SK-N-MC (cell line): ENCODE measurements at regions not wholly inside any gene's neighbourhood (a gene's known extent, or its start where the extent isn't known, plus 50 kb on each side); places are given as distances from the start of the nearest gene placed in this dataset.

Source experiments
- DNase-seq: peaks from one replicate; pipeline ENCODE4 v3.0.0-alpha.2; 2011; ENCODE audit warnings: low read depth, low spot score
- H3K27ac ChIP-seq: fragments of 200-600 bp; sonication (generic); 2 replicates; pipeline ENCODE4 v1.5.1; 2016; ENCODE audit warnings: mixed run types
- H3K36me3 ChIP-seq: fragments of 200-600 bp; sonication (generic); 2 replicates; pipeline ENCODE4 v1.6.1; 2017; ENCODE audit warnings: antibody characterized with exemption, low read length, mixed read lengths; ENCODE audit not compliant: insufficient read depth
- H3K4me3 ChIP-seq: fragments of 200-600 bp; sonication (generic); 2 replicates; pipeline ENCODE4 v1.5.1; 2016
- H3K9ac ChIP-seq: fragments of 200-600 bp; sonication (generic); 2 replicates; pipeline ENCODE4 v1.8.0; 2017; ENCODE audit warnings: mixed run types, mixed read lengths; ENCODE audit not compliant: insufficient read length
- H3K9me3 ChIP-seq: fragments of 200-600 bp; sonication (generic); 2 replicates; pipeline ENCODE4 v1.6.1; 2017; ENCODE audit warnings: low read depth, mild to moderate bottlenecking, antibody characterized with exemption, low read length, moderate library complexity, mixed read lengths
- EZH2 ChIP-seq: fragments of 200-600 bp; sonication (generic); IDR thresholded peaks from one replicate; pipeline ENCODE4 v1.6.1; 2017; ENCODE audit warnings: antibody characterized with exemption
- FOXP2 ChIP-seq: optimal IDR thresholded peaks from 2 replicates; pipeline ENCODE3; 2011; ENCODE audit warnings: mild to moderate bottlenecking, moderate library complexity; ENCODE audit not compliant: insufficient read depth; ENCODE audit errors: extremely low read length, control extremely low read depth
- POLR2AphosphoS5 ChIP-seq: IDR thresholded peaks from 2 replicates; pipeline ENCODE4 v1.6.1; 2012; ENCODE audit warnings: mild to moderate bottlenecking, low read depth, low read length, borderline replicate concordance

- no peak overlapping the region for H3K9ac ChIP-seq
Measured at GRCh38 chr4:171002246-171002645, 811.0 kb upstream of the GALNTL6 start.

GRCh38 chr4:170990989-170991589 is 822.1 kb upstream of the GALNTL6 start:
- no peak for TF ChIP-seq FOXP2
- TF ChIP-seq POLR2AphosphoS5, result no peak
- TF ChIP-seq EZH2, result no peak
- no peak overlapping the region for H3K9ac ChIP-seq
- H3K4me3 ChIP-seq, result no peak overlapping the region
- no peaks in the 10 kb centered on the region for H3K9me3 ChIP-seq
- H3K36me3 ChIP-seq, result no peaks in the 10 kb centered on the region
- peak; percentile 35 for DNase-seq
- H3K27ac ChIP-seq, result no peak overlapping the region

More at GRCh38 chr4:171002246-171002645, 811.0 kb upstream of the GALNTL6 start:
- Histone ChIP-seq H3K4me3 (no peak overlapping the region), H3K27ac (no peak overlapping the region), H3K9me3 (no peaks in the 10 kb centered on the region), H3K36me3 (no peaks in the 10 kb centered on the region)
- DNase-seq, result no peak
- no peak for TF ChIP-seq EZH2
- no peak for TF ChIP-seq POLR2AphosphoS5
- TF ChIP-seq FOXP2, result no peak

- TF ChIP-seq POLR2AphosphoS5 (no peak), FOXP2 (no peak), EZH2 (no peak)
- no peak for DNase-seq
- Histone ChIP-seq H3K36me3 (no peaks in the 10 kb centered on the region), H3K9ac (no peak overlapping the region), H3K9me3 (no peaks in the 10 kb centered on the region), H3K4me3 (no peak overlapping the region), H3K27ac (no peak overlapping the region)
Measured at GRCh38 chr4:170988446-170988845, 824.8 kb upstream of the GALNTL6 start.

DNA sequence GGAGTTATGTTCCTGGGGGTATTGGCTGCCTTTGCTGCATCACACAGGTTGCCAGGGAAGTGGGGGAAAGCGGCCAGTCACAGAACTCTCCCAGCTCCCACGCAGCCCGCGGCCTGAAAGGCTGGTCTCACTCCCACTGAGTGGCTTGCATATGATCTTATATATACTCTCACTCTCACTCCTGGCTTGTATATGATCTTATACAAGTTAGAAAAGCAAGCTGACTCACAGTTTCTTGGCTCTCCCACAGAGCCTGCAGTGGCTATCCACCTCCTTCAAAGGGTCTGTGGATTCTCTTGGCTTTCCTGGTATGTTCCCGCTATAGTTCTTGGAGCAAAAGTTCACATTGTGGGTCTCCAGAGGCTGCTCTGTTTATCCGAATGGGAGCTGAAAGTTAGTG is 833.5 kb upstream of the GALNTL6 start:
- H3K27ac ChIP-seq, result no peak overlapping the region
- DNase-seq, result no peak
- TF ChIP-seq POLR2AphosphoS5 (no peak), FOXP2 (no peak), EZH2 (no peak)
- H3K9me3 ChIP-seq, result no peaks in the 10 kb centered on the region
- H3K4me3 ChIP-seq, result no peak overlapping the region
- no peaks in the 10 kb centered on the region for H3K36me3 ChIP-seq
- H3K9ac ChIP-seq, result no peak overlapping the region

DNA sequence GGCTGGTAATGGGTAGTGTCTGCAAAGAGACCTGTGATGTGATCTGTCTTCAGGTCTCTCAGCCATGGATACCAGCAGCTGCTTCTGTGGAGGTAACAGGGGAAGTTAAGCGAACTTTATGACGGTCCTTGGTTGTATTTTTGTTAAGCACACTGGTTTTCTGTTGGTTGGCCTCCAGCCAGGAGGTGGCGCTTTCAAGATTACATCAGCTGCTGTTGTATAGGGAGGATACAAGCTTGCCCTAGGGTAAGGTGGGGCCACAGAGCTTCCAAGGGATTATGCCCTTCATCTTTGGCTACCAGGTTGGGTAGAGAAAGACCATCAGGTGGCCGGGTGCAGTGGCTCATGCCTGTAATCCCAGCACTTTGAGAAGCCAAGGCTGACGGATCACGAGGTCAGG is 834.2 kb upstream of the GALNTL6 start:
- TF ChIP-seq EZH2, result no peak
- TF ChIP-seq POLR2AphosphoS5, result no peak
- TF ChIP-seq FOXP2, result no peak
- Histone ChIP-seq H3K27ac (no peak overlapping the region), H3K9ac (no peak overlapping the region), H3K4me3 (no peak overlapping the region), H3K36me3 (no peaks in the 10 kb centered on the region), H3K9me3 (no peaks in the 10 kb centered on the region)
- no peak for DNase-seq

DNA sequence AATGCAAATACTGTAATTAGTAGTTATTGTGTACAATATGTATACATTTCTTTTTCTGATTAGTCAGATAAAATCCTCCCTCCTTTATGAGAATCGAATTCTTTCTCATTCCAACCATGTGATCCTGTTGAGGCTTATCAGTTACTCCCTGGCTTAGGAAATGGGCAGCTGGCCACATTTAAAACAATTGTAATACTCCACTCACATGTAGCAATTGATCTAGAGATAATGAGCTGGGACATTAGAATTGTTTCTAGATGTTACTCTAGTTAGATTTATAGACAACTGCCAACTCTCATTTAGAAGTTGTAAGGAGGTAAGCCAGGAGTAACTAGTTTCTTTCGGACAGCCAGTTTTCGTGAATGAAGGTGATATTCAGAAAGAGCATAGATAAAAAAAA is 859.3 kb upstream of the AADAT start:
- no peak overlapping the region for H3K27ac ChIP-seq
- no peak overlapping the region for H3K9ac ChIP-seq
- DNase-seq, result no peak
- TF ChIP-seq EZH2, result no peak
- no peak for TF ChIP-seq POLR2AphosphoS5
- TF ChIP-seq FOXP2, result no peak
- H3K36me3 ChIP-seq, result no peaks in the 10 kb centered on the region
- H3K4me3 ChIP-seq, result no peak overlapping the region
- H3K9me3 ChIP-seq, result no peaks in the 10 kb centered on the region

DNA sequence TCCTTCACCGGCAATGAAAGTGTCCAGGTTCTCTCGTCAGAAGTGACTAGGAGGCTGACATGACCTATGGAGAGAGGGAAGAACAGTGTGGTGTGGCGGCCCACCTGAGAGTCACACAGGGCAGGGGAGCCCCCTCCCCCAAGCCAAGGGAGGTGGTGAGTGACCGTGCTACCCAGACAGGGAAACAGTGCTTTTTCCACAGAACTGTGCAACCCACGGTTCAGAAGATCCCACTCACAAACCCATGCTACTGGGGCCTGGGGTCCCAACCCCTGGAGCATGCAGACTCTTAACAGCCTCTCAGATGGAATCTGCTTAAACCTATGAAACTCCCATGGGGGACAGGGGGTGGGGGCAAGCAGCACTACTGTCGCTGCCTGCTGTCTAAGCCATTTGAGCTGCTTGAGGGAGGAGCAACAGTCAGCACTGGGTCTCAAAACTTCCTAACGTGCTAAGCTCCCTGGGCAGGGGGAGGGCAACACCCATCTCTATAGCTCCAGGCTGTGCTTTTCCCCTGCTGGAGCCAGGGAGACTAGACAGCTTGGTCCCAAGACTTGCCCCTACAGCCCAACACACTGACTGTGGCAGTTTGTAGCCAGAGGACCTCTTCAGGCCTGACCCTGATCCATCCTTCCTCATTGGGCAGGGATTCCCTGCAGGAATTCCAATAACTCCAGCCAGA is 850.4 kb upstream of the AADAT start:
- Histone ChIP-seq H3K36me3 (no peaks in the 10 kb centered on the region), H3K9me3 (no peaks in the 10 kb centered on the region), H3K27ac (no peak overlapping the region), H3K4me3 (no peak overlapping the region), H3K9ac (no peak overlapping the region)
- DNase-seq, result no peak
- TF ChIP-seq FOXP2, result no peak
- TF ChIP-seq POLR2AphosphoS5, result no peak
- no peak for TF ChIP-seq EZH2

DNA sequence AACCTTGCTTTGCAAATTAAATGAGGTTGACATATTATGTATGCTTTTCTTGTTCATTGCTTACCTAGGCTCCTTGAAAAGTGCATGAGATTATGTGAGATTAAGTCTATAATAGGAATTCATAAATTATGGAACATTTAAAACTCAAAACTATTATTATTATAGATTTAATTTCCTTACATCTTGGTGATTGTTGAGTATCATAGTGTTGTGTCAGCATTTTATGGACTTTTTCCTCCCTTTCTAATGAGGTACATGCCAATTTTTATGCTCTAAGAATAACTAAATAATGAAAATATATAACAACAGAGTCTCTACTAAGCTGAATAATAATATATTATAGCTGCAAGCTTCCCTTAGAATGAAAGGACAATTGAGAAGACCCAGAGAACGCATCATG is 848.8 kb upstream of the AADAT start:
- no peaks in the 10 kb centered on the region for H3K36me3 ChIP-seq

More for the DNA sequence above, 848.8 kb upstream of the AADAT start:
- no peak overlapping the region for H3K27ac ChIP-seq
- H3K9ac ChIP-seq, result no peak overlapping the region
- no peak for DNase-seq
- no peak overlapping the region for H3K4me3 ChIP-seq
- H3K9me3 ChIP-seq, result no peaks in the 10 kb centered on the region
- no peak for TF ChIP-seq FOXP2
- no peak for TF ChIP-seq EZH2
- no peak for TF ChIP-seq POLR2AphosphoS5
